Loucy (cell line): ENCODE measurements at regions not wholly inside any gene's neighbourhood (a gene's known extent, or its start where the extent isn't known, plus 50 kb on each side); places are given as distances from the start of the nearest gene placed in this dataset.

Experiments used
- H2AFZ ChIP-seq: fragments of 200-600 bp; sonication (generic); 2 replicates; pipeline ENCODE4 v1.6.0; 2016; ENCODE audit warnings: antibody characterized with exemption, mild to moderate bottlenecking, low read length, moderate library complexity
- H3F3A ChIP-seq: fragments of 200-600 bp; 2 replicates; pipeline ENCODE4 v1.6.0; 2016; ENCODE audit warnings: antibody characterized with exemption, low read depth, mild to moderate bottlenecking
- H3K27me3 ChIP-seq: fragments of 200-600 bp; sonication (generic); 2 replicates; pipeline ENCODE4 v1.6.1; 2014; ENCODE audit warnings: low read length, mild to moderate bottlenecking; ENCODE audit not compliant: insufficient read depth, poor library complexity, severe bottlenecking
- H3K36me3 ChIP-seq: fragments of 200-600 bp; sonication (generic); 2 replicates; pipeline ENCODE4 v1.6.1; 2016; ENCODE audit warnings: low read length; ENCODE audit not compliant: insufficient read depth
- H3K4me1 ChIP-seq: fragments of 200-600 bp; sonication (generic); 2 replicates; pipeline ENCODE4 v1.5.1; 2014; ENCODE audit warnings: low read length, mild to moderate bottlenecking; ENCODE audit not compliant: insufficient read depth, poor library complexity, severe bottlenecking
- H3K4me2 ChIP-seq: fragments of 200-600 bp; sonication (generic); 2 replicates; pipeline ENCODE4 v1.6.0; 2014; ENCODE audit warnings: antibody characterized with exemption, low read length, low read depth, mild to moderate bottlenecking; ENCODE audit not compliant: poor library complexity, severe bottlenecking
- H3K4me3 ChIP-seq: fragments of 200-600 bp; sonication (generic); 2 replicates; pipeline ENCODE4 v1.5.1; 2014; ENCODE audit warnings: low read length, mild to moderate bottlenecking, mixed read lengths; ENCODE audit not compliant: poor library complexity, severe bottlenecking
- H3K79me2 ChIP-seq: fragments of 200-600 bp; sonication (generic); 2 replicates; pipeline ENCODE4 v1.6.1; 2014; ENCODE audit warnings: low read length; ENCODE audit not compliant: insufficient read depth
- H3K9ac ChIP-seq: fragments of 200-600 bp; sonication (generic); 2 replicates; pipeline ENCODE4 v1.6.0; 2014; ENCODE audit warnings: mild to moderate bottlenecking, low read depth, low read length, moderate library complexity; ENCODE audit not compliant: poor library complexity, severe bottlenecking
- H3K9me2 ChIP-seq: fragments of 200-600 bp; sonication (generic); replicated peaks from 2 replicates; pipeline ENCODE4 v1.6.1; 2016; ENCODE audit warnings: low read depth, low read length, mixed read lengths
- H3K9me3 ChIP-seq: fragments of 200-600 bp; sonication (generic); 2 replicates; pipeline ENCODE4 v1.6.1; 2014; ENCODE audit warnings: mild to moderate bottlenecking, antibody characterized with exemption, low read length, low read depth; ENCODE audit not compliant: insufficient read depth
- H4K20me1 ChIP-seq: fragments of 200-600 bp; sonication (generic); 2 replicates; pipeline ENCODE4 v1.6.0; 2014; ENCODE audit warnings: antibody characterized with exemption, low read length, mild to moderate bottlenecking; ENCODE audit not compliant: insufficient read depth, poor library complexity, severe bottlenecking
- EZH2phosphoT487 ChIP-seq: fragments of 200-600 bp; IDR thresholded peaks from 2 replicates; pipeline ENCODE4 v1.6.1; 2018; ENCODE audit warnings: antibody characterized with exemption, mild to moderate bottlenecking, moderate library complexity, borderline replicate concordance
- TF ChIP-seq, protein P1 (sequence below): fragments of 200-600 bp; sonication (generic); conservative IDR thresholded peaks from 2 replicates; pipeline ENCODE4 v1.5.1; 2014; ENCODE audit warnings: mild to moderate bottlenecking, antibody characterized with exemption, low read length

DNA sequence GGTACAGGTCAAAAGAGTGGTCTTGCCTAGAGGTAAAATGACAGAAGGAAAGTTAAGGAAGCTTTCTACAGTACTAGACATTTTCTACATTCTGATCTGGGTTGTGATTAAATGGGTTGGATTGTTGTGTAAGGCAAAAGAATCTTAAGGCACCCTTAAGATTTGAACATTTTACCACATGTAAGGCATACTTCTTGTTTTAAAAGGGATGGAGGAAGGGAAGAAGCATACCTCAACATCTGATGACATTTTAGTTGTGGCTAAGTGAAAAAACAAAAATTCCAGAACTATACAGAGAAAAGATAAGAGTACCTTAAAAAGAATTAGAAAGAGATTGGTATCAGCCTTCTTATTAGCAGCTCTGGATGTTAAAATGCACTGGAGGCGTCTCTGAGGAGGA is 356.0 kb upstream of the CADM1 start:
- H3F3A ChIP-seq, result no peaks in the 10 kb centered on the region
- H3K9me2 ChIP-seq, result no peaks in the 10 kb centered on the region
- TF ChIP-seq, protein P1, sequence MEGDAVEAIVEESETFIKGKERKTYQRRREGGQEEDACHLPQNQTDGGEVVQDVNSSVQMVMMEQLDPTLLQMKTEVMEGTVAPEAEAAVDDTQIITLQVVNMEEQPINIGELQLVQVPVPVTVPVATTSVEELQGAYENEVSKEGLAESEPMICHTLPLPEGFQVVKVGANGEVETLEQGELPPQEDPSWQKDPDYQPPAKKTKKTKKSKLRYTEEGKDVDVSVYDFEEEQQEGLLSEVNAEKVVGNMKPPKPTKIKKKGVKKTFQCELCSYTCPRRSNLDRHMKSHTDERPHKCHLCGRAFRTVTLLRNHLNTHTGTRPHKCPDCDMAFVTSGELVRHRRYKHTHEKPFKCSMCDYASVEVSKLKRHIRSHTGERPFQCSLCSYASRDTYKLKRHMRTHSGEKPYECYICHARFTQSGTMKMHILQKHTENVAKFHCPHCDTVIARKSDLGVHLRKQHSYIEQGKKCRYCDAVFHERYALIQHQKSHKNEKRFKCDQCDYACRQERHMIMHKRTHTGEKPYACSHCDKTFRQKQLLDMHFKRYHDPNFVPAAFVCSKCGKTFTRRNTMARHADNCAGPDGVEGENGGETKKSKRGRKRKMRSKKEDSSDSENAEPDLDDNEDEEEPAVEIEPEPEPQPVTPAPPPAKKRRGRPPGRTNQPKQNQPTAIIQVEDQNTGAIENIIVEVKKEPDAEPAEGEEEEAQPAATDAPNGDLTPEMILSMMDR, result no peak
- no peak for TF ChIP-seq EZH2phosphoT487
- no peak overlapping the region for H2AFZ ChIP-seq
- no peaks in the 10 kb centered on the region for H4K20me1 ChIP-seq
- no peaks in the 10 kb centered on the region for H3K36me3 ChIP-seq
- no peaks in the 10 kb centered on the region for H3K27me3 ChIP-seq
- no peaks in the 10 kb centered on the region for H3K9me3 ChIP-seq
- no peak overlapping the region for H3K4me2 ChIP-seq
- H3K4me1 ChIP-seq, result no peaks in the 10 kb centered on the region
- no peak overlapping the region for H3K9ac ChIP-seq
- no peaks in the 10 kb centered on the region for H3K79me2 ChIP-seq
- no peak overlapping the region for H3K4me3 ChIP-seq

DNA sequence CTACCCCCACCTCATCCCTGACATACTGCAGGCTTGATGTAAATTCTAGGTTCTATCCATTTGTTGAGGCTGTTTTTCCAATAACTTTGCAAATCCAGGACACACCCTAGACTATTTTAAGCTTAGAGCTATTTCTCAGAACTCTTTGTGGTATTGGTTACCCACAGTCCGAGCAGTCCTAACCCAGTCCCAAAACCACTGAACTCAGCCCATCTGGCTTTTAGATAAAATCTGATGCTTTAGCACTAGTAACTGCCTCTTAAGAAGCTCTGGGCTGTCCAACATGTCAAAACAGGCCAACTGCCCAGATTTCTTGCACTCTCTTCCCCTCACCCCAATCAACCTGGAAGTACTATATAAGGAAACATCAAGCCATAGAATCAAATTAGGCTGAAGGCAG is 344.4 kb upstream of the CADM1 start:
- Histone ChIP-seq H3K4me2 (no peak overlapping the region), H3K9me2 (no peaks in the 10 kb centered on the region), H3K79me2 (no peaks in the 10 kb centered on the region), H3K4me3 (no peak overlapping the region), H4K20me1 (no peaks in the 10 kb centered on the region), H3K4me1 (no peaks in the 10 kb centered on the region), H3K9me3 (no peaks in the 10 kb centered on the region), H3K9ac (no peak overlapping the region), H3F3A (no peaks in the 10 kb centered on the region), H3K36me3 (no peaks in the 10 kb centered on the region), H2AFZ (no peak overlapping the region), H3K27me3 (no peaks in the 10 kb centered on the region)
- TF ChIP-seq EZH2phosphoT487, result no peak
- TF ChIP-seq, protein P1, result no peak

DNA sequence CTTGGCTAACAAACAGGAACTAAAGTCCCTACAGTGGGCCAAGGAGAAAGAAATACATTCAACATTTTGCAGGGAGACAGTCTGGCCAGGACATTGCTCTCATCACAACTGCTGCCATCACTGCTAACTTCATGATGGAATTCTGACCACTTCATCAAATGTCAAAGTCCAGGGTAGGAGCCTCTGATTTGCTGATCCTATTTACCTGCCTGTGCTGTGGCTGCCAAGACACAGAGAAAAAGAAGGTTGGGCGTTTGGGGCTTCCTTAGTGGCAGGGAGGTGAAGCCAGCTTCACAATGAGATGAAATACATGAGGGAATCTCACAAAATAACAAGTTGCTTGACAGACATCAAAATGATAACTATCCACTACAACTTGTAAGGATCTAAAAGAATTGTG is 343.9 kb upstream of the CADM1 start:
- no peaks in the 10 kb centered on the region for H3K9me2 ChIP-seq
- H3F3A ChIP-seq, result no peaks in the 10 kb centered on the region
- no peaks in the 10 kb centered on the region for H3K9me3 ChIP-seq
- no peaks in the 10 kb centered on the region for H4K20me1 ChIP-seq
- H2AFZ ChIP-seq, result no peak overlapping the region
- TF ChIP-seq, protein P1, result no peak
- TF ChIP-seq EZH2phosphoT487, result no peak
- H3K9ac ChIP-seq, result no peak overlapping the region
- H3K36me3 ChIP-seq, result no peaks in the 10 kb centered on the region
- no peak overlapping the region for H3K4me3 ChIP-seq
- no peaks in the 10 kb centered on the region for H3K4me1 ChIP-seq
- no peak overlapping the region for H3K4me2 ChIP-seq
- no peaks in the 10 kb centered on the region for H3K27me3 ChIP-seq
- H3K79me2 ChIP-seq, result no peaks in the 10 kb centered on the region
